ENCODE measurements at regions not wholly inside any gene's neighbourhood (a gene's known extent, or its start where the extent isn't known, plus 50 kb on each side); places are given as distances from the start of the nearest gene placed in this dataset.

GRCh38 chr20:60662307-60662706 lies 589.8 kb upstream of the CDH4 start:
- ChIA-PET CTCF (interaction anchor here (0.6 kb wide), 1 partner anchor 1335 kb away, joined by 3 read pairs; no protein-coding TSS in a partner anchor), POLR2A (no interaction called here)
- Histone ChIP-seq H3K27ac (no peak overlapping the region), H3K9me3 (no peaks in the 10 kb centered on the region), H3K4me1 (no peaks in the 10 kb centered on the region), H3K4me3 (no peak overlapping the region), H3K4me2 (no peak overlapping the region)
- ATAC-seq: no peak
- TF ChIP-seq TFCP2L1 (CRISPR knock-in tag; IDR thresholded peaks at IDR 0.05): no peak
- TF ChIP-seq HES2 (IDR thresholded peaks at IDR 0.05): no peak
- no peak for TF ChIP-seq ZSCAN20 (CRISPR knock-in tag; IDR thresholded peaks at IDR 0.05)
- no peak for TF ChIP-seq POLR2AphosphoS2 (conservative IDR thresholded peaks at IDR 0.05; ENCODE audit: low read length)
- TF ChIP-seq JUNB (IDR thresholded peaks at IDR 0.05): no peak
- TF ChIP-seq CEBPB (IDR thresholded peaks at IDR 0.05): no peak
- TF ChIP-seq PBX3 (IDR thresholded peaks at IDR 0.05): no peak
- no peak for TF ChIP-seq MAFK (IDR thresholded peaks at IDR 0.05; ENCODE audit: partially characterized antibody)
- TF ChIP-seq PHF8 (IDR thresholded peaks at IDR 0.05; ENCODE audit: borderline replicate concordance, low read depth): no peak
- no peak for TF ChIP-seq POLR2A (IDR thresholded peaks at IDR 0.05; ENCODE audit: low read length)
- TF ChIP-seq HOXB5 (CRISPR knock-in tag; IDR thresholded peaks at IDR 0.05): no peak
- no peak for TF ChIP-seq RAD21 (conservative IDR thresholded peaks at IDR 0.05 in 1 of 2, IDR thresholded peaks at IDR 0.05 in 1 of 2)
- no peak for TF ChIP-seq NR3C1 (IDR thresholded peaks at IDR 0.05)
- no peak for TF ChIP-seq KDM1A (IDR thresholded peaks at IDR 0.05; ENCODE audit: low read depth)
- WGBS (ENCODE audit: missing lambda C conversion rate): 4% methylated on average over 3 of the region's 3 CpGs
- no peak for DNase-seq (ENCODE audit: low read depth in 1 of 2, low spot score in 1 of 2)
- no peak for FAIRE-seq

- ATAC-seq: no peak
- TF ChIP-seq CHD2 (IDR thresholded peaks at IDR 0.05; ENCODE audit: low read length, partially characterized antibody): no peak
- TF ChIP-seq JUN (IDR thresholded peaks at IDR 0.05): no peak
- TF ChIP-seq HEYL (CRISPR knock-in tag; IDR thresholded peaks at IDR 0.05): no peak
- no peak for TF ChIP-seq HDAC2 (IDR thresholded peaks at IDR 0.05)
- no peak for TF ChIP-seq POLR2A (IDR thresholded peaks at IDR 0.05; ENCODE audit: low read length)
- TF ChIP-seq ESRRA (IDR thresholded peaks at IDR 0.05; ENCODE audit: borderline replicate concordance, low read length): no peak
- no peak for TF ChIP-seq ZFP36 (IDR thresholded peaks at IDR 0.05; ENCODE audit: borderline replicate concordance, partially characterized antibody)
- Histone ChIP-seq H3K9me3 (no peaks in the 10 kb centered on the region), H3K27ac (no peak overlapping the region), H3K4me2 (no peak overlapping the region), H3K4me1 (no peaks in the 10 kb centered on the region), H3K4me3 (no peak overlapping the region)
- no peak for FAIRE-seq
- POLR2A ChIA-PET: no interaction called here
- no peak for DNase-seq (ENCODE audit: low read depth in 1 of 2, low spot score in 1 of 2)
- CTCF ChIA-PET: no interaction called here
- 0% methylated on average over 5 of the region's 5 CpGs for WGBS (ENCODE audit: missing lambda C conversion rate)
Observed at GRCh38 chr20:60664106-60664505, 588.0 kb upstream of the CDH4 start.

- CTCF ChIA-PET: interaction anchor here (0.7 to 1.0 kb wide), 2 partner anchors 29 to 141 kb away, joined by 3 read pairs; no protein-coding TSS in a partner anchor
- DNase-seq (ENCODE audit: low read depth in 1 of 2, low spot score in 1 of 2): no peak
- no peak overlapping the region for H3K4me2 ChIP-seq
- H3K27ac ChIP-seq: no peak overlapping the region
- TF ChIP-seq TFCP2L1 (CRISPR knock-in tag; IDR thresholded peaks at IDR 0.05) (no peak), EHMT2 (IDR thresholded peaks at IDR 0.05; ENCODE audit: low read depth) (no peak), CHD4 (IDR thresholded peaks at IDR 0.05; ENCODE audit: borderline replicate concordance) (no peak), EHF (CRISPR knock-in tag; IDR thresholded peaks at IDR 0.05) (no peak), NPAS2 (CRISPR knock-in tag; IDR thresholded peaks at IDR 0.05; ENCODE audit: borderline replicate concordance) (no peak), HEYL (CRISPR knock-in tag; IDR thresholded peaks at IDR 0.05) (no peak), CEBPB (IDR thresholded peaks at IDR 0.05) (no peak), KDM1A (IDR thresholded peaks at IDR 0.05; ENCODE audit: low read depth) (no peak), KDM5A (IDR thresholded peaks at IDR 0.05) (no peak), FOSB (CRISPR knock-in tag; IDR thresholded peaks at IDR 0.05) (no peak)
- 1% methylated on average over 6 of the region's 6 CpGs for WGBS (ENCODE audit: missing lambda C conversion rate)
- no peak for FAIRE-seq
- no peak overlapping the region for H3K4me3 ChIP-seq
- H3K4me1 ChIP-seq: no peaks in the 10 kb centered on the region
- ATAC-seq: no peak
- POLR2A ChIA-PET: no interaction called here
- H3K9me3 ChIP-seq: no peaks in the 10 kb centered on the region
Observed at GRCh38 chr20:60667641-60668040, 584.4 kb upstream of the CDH4 start.
